ENCODE measurements at regions not wholly inside any gene's neighbourhood (a gene's known extent, or its start where the extent isn't known, plus 50 kb on each side); places are given as distances from the start of the nearest gene placed in this dataset.

DNA sequence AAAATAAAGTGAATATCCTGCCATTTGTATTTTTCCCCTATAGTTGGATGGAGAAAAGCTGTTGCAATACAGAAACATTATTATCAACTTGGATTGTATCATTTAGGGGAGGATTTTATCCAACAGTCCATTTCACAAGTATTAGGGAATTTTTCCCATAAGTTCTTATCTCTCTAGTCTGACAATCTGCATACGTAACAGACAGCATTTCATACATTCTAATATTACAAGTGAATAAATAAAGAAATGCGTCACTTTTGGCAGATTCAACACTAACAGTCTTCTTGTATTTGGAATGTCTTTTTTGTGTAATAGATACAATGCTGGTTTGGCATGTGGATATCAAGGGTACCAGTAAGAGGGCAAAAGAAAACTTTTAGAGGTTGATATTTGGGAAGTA, 795.3 kb upstream of the ARRDC4 start:
- Histone ChIP-seq H3K27ac (ENCODE audit: poor library complexity, severe bottlenecking) (no peak overlapping the region), H3K4me1 (ENCODE audit: insufficient read depth, poor library complexity, severe bottlenecking) (no peaks in the 10 kb centered on the region), H3K36me3 (ENCODE audit: low read depth) (no peaks in the 10 kb centered on the region), H3K27me3 (ENCODE audit: insufficient read depth, poor library complexity, severe bottlenecking) (peaks cover 41% of the 10 kb centered on the region), H3K9me3 (ENCODE audit: severe bottlenecking) (no peaks in the 10 kb centered on the region), H3K4me3 (ENCODE audit: severe bottlenecking) (no peak overlapping the region)
- TF ChIP-seq CTCF (IDR thresholded peaks at IDR 0.05; ENCODE audit: poor library complexity, severe bottlenecking) = no peak
- ATAC-seq (ENCODE audit: low read depth) = no peak
- no peak for DNase-seq (ENCODE audit: low spot score)

DNA sequence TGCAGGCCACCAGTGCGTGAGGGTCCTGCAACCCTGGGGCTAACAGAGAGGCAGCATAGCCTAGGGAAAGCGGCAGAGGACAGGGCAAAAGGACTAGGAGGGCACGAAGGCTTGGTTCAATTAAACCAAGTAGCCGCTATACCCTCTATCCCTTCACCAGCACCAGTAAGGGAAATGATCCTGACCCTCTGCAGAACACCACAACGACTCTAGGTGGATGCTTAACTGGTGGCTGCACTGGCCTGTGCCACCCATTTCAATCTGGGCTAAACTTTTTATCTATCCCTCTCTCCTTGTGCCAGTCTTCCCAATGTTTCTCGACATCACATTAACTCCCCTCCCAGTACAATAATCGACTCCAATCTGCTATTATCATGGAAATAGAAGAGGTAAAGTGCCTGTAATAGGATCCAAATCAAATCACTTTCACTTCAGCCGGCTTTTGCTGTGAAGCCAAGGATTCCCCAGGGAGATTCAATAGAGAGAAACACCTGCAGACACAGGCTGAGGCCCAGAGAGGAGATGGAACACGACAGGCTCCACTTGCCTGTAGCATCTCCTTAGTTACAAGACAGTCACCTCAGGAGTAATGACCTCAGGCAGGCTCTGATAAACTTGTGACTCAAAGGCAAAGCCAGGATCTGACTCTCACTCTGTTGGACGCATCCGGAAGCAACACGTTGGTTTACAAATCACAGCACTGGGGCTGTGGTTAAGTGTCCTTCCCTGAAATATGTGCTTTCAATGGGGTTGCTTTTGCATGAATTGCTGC, 791.6 kb upstream of the ARRDC4 start:
- peaks cover 38% of the 10 kb centered on the region for H3K27me3 ChIP-seq (ENCODE audit: insufficient read depth, poor library complexity, severe bottlenecking)
- peak; percentile 38; the same call in 2 of the 3 replicates for ATAC-seq (ENCODE audit: low read depth)
- DNase-seq (ENCODE audit: low spot score) = no peak
- no peaks in the 10 kb centered on the region for H3K9me3 ChIP-seq (ENCODE audit: severe bottlenecking)
- no peaks in the 10 kb centered on the region for H3K36me3 ChIP-seq (ENCODE audit: low read depth)
- no peaks in the 10 kb centered on the region for H3K4me1 ChIP-seq (ENCODE audit: insufficient read depth, poor library complexity, severe bottlenecking)
- no peak for TF ChIP-seq CTCF (IDR thresholded peaks at IDR 0.05; ENCODE audit: poor library complexity, severe bottlenecking)
- H3K27ac ChIP-seq (ENCODE audit: poor library complexity, severe bottlenecking) = no peak overlapping the region
- no peak overlapping the region for H3K4me3 ChIP-seq (ENCODE audit: severe bottlenecking)

- Histone ChIP-seq H3K27me3 (ENCODE audit: insufficient read depth, poor library complexity, severe bottlenecking) (peaks cover 50% of the 10 kb centered on the region), H3K4me3 (ENCODE audit: severe bottlenecking) (no peak overlapping the region), H3K9me3 (ENCODE audit: severe bottlenecking) (no peaks in the 10 kb centered on the region), H3K27ac (ENCODE audit: poor library complexity, severe bottlenecking) (no peak overlapping the region), H3K36me3 (ENCODE audit: low read depth) (no peaks in the 10 kb centered on the region), H3K4me1 (ENCODE audit: insufficient read depth, poor library complexity, severe bottlenecking) (no peaks in the 10 kb centered on the region)
- ATAC-seq (ENCODE audit: low read depth) = no peak
- no peak for TF ChIP-seq CTCF (IDR thresholded peaks at IDR 0.05; ENCODE audit: poor library complexity, severe bottlenecking)
- no peak for DNase-seq (ENCODE audit: low spot score)
Observed at GRCh38 chr15:97171556-97171955, 788.9 kb upstream of the ARRDC4 start.

- no peaks in the 10 kb centered on the region for H3K9me3 ChIP-seq (ENCODE audit: severe bottlenecking)
- no peak overlapping the region for H3K4me3 ChIP-seq (ENCODE audit: severe bottlenecking)
- H3K36me3 ChIP-seq (ENCODE audit: low read depth) = no peaks in the 10 kb centered on the region
- DNase-seq (ENCODE audit: low spot score) (no peak), ATAC-seq (ENCODE audit: low read depth) (no peak; the same call in 2 of the 3 replicates)
- TF ChIP-seq CTCF (IDR thresholded peaks at IDR 0.05; ENCODE audit: poor library complexity, severe bottlenecking) = no peak
- H3K4me1 ChIP-seq (ENCODE audit: insufficient read depth, poor library complexity, severe bottlenecking) = no peaks in the 10 kb centered on the region
- H3K27me3 ChIP-seq (ENCODE audit: insufficient read depth, poor library complexity, severe bottlenecking) = peaks cover 33% of the 10 kb centered on the region
- H3K27ac ChIP-seq (ENCODE audit: poor library complexity, severe bottlenecking) = no peak overlapping the region
Observed at GRCh38 chr15:97174886-97175540, 785.5 kb upstream of the ARRDC4 start.

DNA sequence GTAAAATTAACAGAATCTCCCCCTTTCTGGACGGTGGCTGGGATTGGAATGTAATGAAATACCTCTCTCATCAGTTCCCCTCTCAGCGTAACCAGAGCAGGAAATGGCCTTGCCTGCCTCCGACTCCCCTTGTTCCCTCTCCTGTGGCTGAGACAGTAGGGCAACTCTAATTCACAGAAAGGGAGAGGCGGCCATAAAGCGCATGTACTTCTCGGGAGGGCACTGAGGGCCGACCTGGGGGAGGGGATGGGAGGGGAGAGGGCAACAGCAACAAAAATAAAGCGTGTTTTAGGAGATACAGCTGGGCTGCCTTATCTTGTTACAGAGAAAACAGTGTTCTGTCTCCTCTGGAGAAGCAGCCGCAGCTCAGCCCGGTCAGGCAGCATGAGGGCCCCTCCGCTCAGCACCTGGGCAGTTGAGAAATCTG, 783.3 kb upstream of the ARRDC4 start:
- Histone ChIP-seq H3K36me3 (ENCODE audit: low read depth) (no peaks in the 10 kb centered on the region), H3K27me3 (ENCODE audit: insufficient read depth, poor library complexity, severe bottlenecking) (peaks cover 41% of the 10 kb centered on the region), H3K4me3 (ENCODE audit: severe bottlenecking) (no peak overlapping the region), H3K9me3 (ENCODE audit: severe bottlenecking) (no peaks in the 10 kb centered on the region), H3K27ac (ENCODE audit: poor library complexity, severe bottlenecking) (no peak overlapping the region), H3K4me1 (ENCODE audit: insufficient read depth, poor library complexity, severe bottlenecking) (no peaks in the 10 kb centered on the region)
- DNase-seq (ENCODE audit: low spot score) (no peak), ATAC-seq (ENCODE audit: low read depth) (peak; percentile 61; the same call in 2 of the 3 replicates)
- TF ChIP-seq CTCF (IDR thresholded peaks at IDR 0.05; ENCODE audit: poor library complexity, severe bottlenecking) = no peak
